Activated T-cell treated with anti-CD3 and anti-CD28 coated beads, Interleukin-2, amount 50 U/mL, for 1 hour (primary cell): ENCODE measurements at regions not wholly inside any gene's neighbourhood (a gene's known extent, or its start where the extent isn't known, plus 50 kb on each side); places are given as distances from the start of the nearest gene placed in this dataset.
"Not testable (repeated sequence)": the region's sequence is repeated elsewhere in the genome, so short reads cannot be mapped to it uniquely, and the experiment has no call there.

Source experiments
- DNase-seq: peaks from one replicate; pipeline ENCODE4 v3.0.0-alpha.2; 2020

- DNase-seq = no peak
Observed at GRCh38 chr6:15088904-15089568, 156.8 kb upstream of the JARID2 start.

- no peak for DNase-seq
Observed at GRCh38 chr6:15089569-15090144, 156.2 kb upstream of the JARID2 start.

- DNase-seq = no peak
Observed at GRCh38 chr6:15090145-15090579, 155.7 kb upstream of the JARID2 start.

- no peak for DNase-seq
Observed at GRCh38 chr6:15090745-15091384, 155.0 kb upstream of the JARID2 start.

- DNase-seq = no peak
Observed at GRCh38 chr6:15096894-15097837, 148.7 kb upstream of the JARID2 start.

GRCh38 chr6:15101130-15101529, 144.7 kb upstream of the JARID2 start:
- no peak for DNase-seq

- no peak for DNase-seq
Observed at GRCh38 chr6:15102241-15102640, 143.6 kb upstream of the JARID2 start.

- DNase-seq = no peak
Observed at GRCh38 chr6:15106958-15107643, 138.8 kb upstream of the JARID2 start.

GRCh38 chr6:15107644-15108382, 138.1 kb upstream of the JARID2 start:
- DNase-seq = no peak

GRCh38 chr6:15108383-15108715, 137.5 kb upstream of the JARID2 start:
- no peak for DNase-seq

- no peak for DNase-seq
Observed at GRCh38 chr6:15109338-15110090, 136.4 kb upstream of the JARID2 start.

GRCh38 chr6:15110726-15111354, 135.0 kb upstream of the JARID2 start:
- DNase-seq = no peak

GRCh38 chr6:15111576-15111975, 134.3 kb upstream of the JARID2 start:
- not testable (repeated sequence) for DNase-seq

GRCh38 chr6:15113587-15113986, 132.3 kb upstream of the JARID2 start:
- DNase-seq = no peak

GRCh38 chr6:15114061-15114460, 131.8 kb upstream of the JARID2 start:
- no peak for DNase-seq

GRCh38 chr6:15116889-15117288, 129.0 kb upstream of the JARID2 start:
- no peak for DNase-seq

GRCh38 chr6:15121443-15121842, 124.4 kb upstream of the JARID2 start:
- DNase-seq = no peak

GRCh38 chr6:15121977-15122550, 123.8 kb upstream of the JARID2 start:
- no peak for DNase-seq

GRCh38 chr6:15129887-15130286, 116.0 kb upstream of the JARID2 start:
- DNase-seq = no peak

GRCh38 chr6:15131234-15131633, 114.6 kb upstream of the JARID2 start:
- DNase-seq = no peak
